Endothelial cell of umbilical vein (primary cell): ENCODE measurements at regions not wholly inside any gene's neighbourhood (a gene's known extent, or its start where the extent isn't known, plus 50 kb on each side); places are given as distances from the start of the nearest gene placed in this dataset.

Source experiments
- BruUV-seq: library from RNA; stranded (reverse); fragments of 400-500 nt; replicated peaks from 2 replicates; lab custom pipeline; 2021; lab: Mats Ljungman, UMichigan
- CTCF ChIA-PET: fragments of 300-600, 350-600 bp; sonication (Branson Sonifier 250); formaldehyde crosslinking; loops from one replicate; lab custom pipeline; 2021; ENCODE audit warnings: antibody characterized with exemption, inconsistent platforms; lab: Charles Lee
- POLR2A ChIA-PET: fragments of 300-600, 350-600 bp; sonication (Branson Sonifier 250); formaldehyde crosslinking; loops from one replicate; lab custom pipeline; 2021; ENCODE audit warnings: antibody characterized with exemption, inconsistent platforms; lab: Charles Lee
- DNase-seq: peaks from one replicate; pipeline ENCODE4 v3.0.0-alpha.2; 2011; ENCODE audit warnings: low read depth, low spot score
- FAIRE-seq: peaks from 2 replicates; lab custom pipeline; 2011; peaks lifted over from hg19 to GRCh38; lab: Jason Lieb, UNC
- H2AFZ ChIP-seq: 2 replicates; pipeline ENCODE4 v1.6.0; 2012; ENCODE audit warnings: low read depth, low read length, control low read depth, inconsistent platforms
- H3K27ac ChIP-seq: 2 replicates; pipeline ENCODE4 v1.5.1; 2011; ENCODE audit warnings: low read depth, mild to moderate bottlenecking, control low read depth, low read length, moderate library complexity; ENCODE audit not compliant: insufficient read depth
- H3K27me3 ChIP-seq, 2 experiments: 2 replicates each; pipeline versions ENCODE4 v1.6.0 to v1.6.1; 2011; ENCODE audit warnings: low read length in 2 of 2, mixed read lengths in 1 of 2; ENCODE audit not compliant: control insufficient read depth in 2 of 2, insufficient read depth in 2 of 2
- H3K36me3 ChIP-seq, 2 experiments: 2 replicates in 1 of 2; 3 replicates in 1 of 2; pipeline ENCODE4 v1.5.1; 2011; ENCODE audit warnings: low read length in 2 of 2, mild to moderate bottlenecking in 1 of 2, moderate library complexity in 1 of 2; ENCODE audit not compliant: control insufficient read depth in 2 of 2, insufficient read depth in 2 of 2; ENCODE audit errors: extremely low read depth in 1 of 2
- H3K4me1 ChIP-seq: 3 replicates; pipeline ENCODE4 v1.5.1; 2011; ENCODE audit warnings: mild to moderate bottlenecking, low read length; ENCODE audit not compliant: control insufficient read depth, insufficient read depth; ENCODE audit errors: extremely low read depth
- H3K4me2 ChIP-seq: 2 replicates; pipeline ENCODE4 v1.6.1; 2011; ENCODE audit warnings: low read length, control low read depth, mixed read lengths; ENCODE audit not compliant: insufficient read depth
- H3K4me3 ChIP-seq, 3 experiments: fragments of 200-600 bp in 1 of 3; sonication (generic), shearing (Covaris generic) in 1 of 3; replicated peaks in 1 of 3; 2 replicates each; pipeline ENCODE4 v1.5.1; 2011 to 2016; ENCODE audit warnings: control low read depth in 3 of 3, low read length in 3 of 3, mild to moderate bottlenecking in 2 of 3, inconsistent platforms in 1 of 3, low read depth in 1 of 3, moderate library complexity in 1 of 3; ENCODE audit not compliant: insufficient read depth in 1 of 3
- H3K79me2 ChIP-seq: 2 replicates; pipeline ENCODE4 v1.6.0; 2012; ENCODE audit warnings: low read length, inconsistent platforms; ENCODE audit not compliant: control insufficient read depth, insufficient read depth
- H3K9ac ChIP-seq: replicated peaks from 2 replicates; pipeline ENCODE3; 2011; ENCODE audit warnings: low read length, control low read depth; ENCODE audit not compliant: insufficient read depth; ENCODE audit errors: extremely low read depth
- H3K9me1 ChIP-seq: replicated peaks from 3 replicates; pipeline ENCODE4 v1.6.0; 2011; ENCODE audit warnings: mild to moderate bottlenecking, low read length; ENCODE audit not compliant: control insufficient read depth, insufficient read depth; ENCODE audit errors: extremely low read depth
- H3K9me3 ChIP-seq: replicated peaks from 2 replicates; pipeline ENCODE4 v1.5.1; 2012; ENCODE audit warnings: low read length, inconsistent platforms; ENCODE audit not compliant: control insufficient read depth, insufficient read depth
- H4K20me1 ChIP-seq: replicated peaks from 2 replicates; pipeline ENCODE3; 2011; ENCODE audit warnings: mild to moderate bottlenecking, low read length; ENCODE audit not compliant: control insufficient read depth, insufficient read depth; ENCODE audit errors: extremely low read depth
- CTCF ChIP-seq, 2 donors: IDR thresholded peaks; 1 replicate in 1 of 2; 2 replicates in 1 of 2; pipeline ENCODE4 v1.5.1; 2011; ENCODE audit warnings: low read length in 2 of 2, mild to moderate bottlenecking in 2 of 2, moderate library complexity in 2 of 2, control low read depth in 1 of 2, inconsistent platforms in 1 of 2, low read depth in 1 of 2; ENCODE audit not compliant: insufficient read depth in 1 of 2; ENCODE audit errors: extremely low read depth in 1 of 2
- EZH2 ChIP-seq: IDR thresholded peaks from 2 replicates; pipeline ENCODE4 v1.6.1; 2012; ENCODE audit warnings: borderline replicate concordance, low read depth, mild to moderate bottlenecking, moderate library complexity, low read length, inconsistent platforms; ENCODE audit not compliant: severe bottlenecking
- FOS ChIP-seq: IDR thresholded peaks from 2 replicates; pipeline ENCODE4 v1.6.1; 2011; ENCODE audit warnings: mild to moderate bottlenecking, low read length, moderate library complexity, borderline replicate concordance; ENCODE audit not compliant: insufficient read depth
- GATA2 ChIP-seq: IDR thresholded peaks from 2 replicates; pipeline ENCODE4 v1.7.0; 2011; ENCODE audit warnings: low read depth, mild to moderate bottlenecking, moderate library complexity, mixed read lengths, low read length; ENCODE audit not compliant: insufficient read length, insufficient read depth
- JUN ChIP-seq: IDR thresholded peaks from 2 replicates; pipeline ENCODE4 v1.6.1; 2011; ENCODE audit warnings: borderline replicate concordance, low read depth; ENCODE audit not compliant: insufficient read length, insufficient read depth
- MYC ChIP-seq: IDR thresholded peaks from one replicate; pipeline ENCODE4 v1.6.1; 2011; ENCODE audit warnings: mild to moderate bottlenecking, low read depth, low read length
- POLR2A ChIP-seq: IDR thresholded peaks from 2 replicates; pipeline ENCODE4 v1.6.1; 2012; ENCODE audit warnings: low read depth, mild to moderate bottlenecking, control low read depth, low read length
- POLR2AphosphoS5 ChIP-seq: IDR thresholded peaks from 2 replicates; pipeline ENCODE4 v1.6.1; 2012; ENCODE audit warnings: low read depth, mild to moderate bottlenecking, control low read depth, low read length, moderate library complexity; ENCODE audit not compliant: insufficient read depth
- dilution Hi-C: fragments of 300-500 bp; cut with MboI; formaldehyde crosslinking; loops from one replicate; pipeline ENCODE4 v1.15.0; 2019; ENCODE audit warnings: low sequenced_read_pairs; ENCODE audit not compliant: extremely low pct_ligation_motif_present
- intact Hi-C: fragments of 100-400 bp; cut with micrococcal nuclease; formaldehyde crosslinking; loops from one replicate; pipeline ENCODE4 v1.10.0; 2022
- TF ChIP-seq, protein P1 (sequence below): IDR thresholded peaks from 2 replicates; pipeline ENCODE4 v1.6.1; 2011; ENCODE audit not compliant: insufficient read depth, insufficient read length

GRCh38 chr20:11483697-11484096 is 434.0 kb upstream of the BTBD3 start:
- H3K27me3 ChIP-seq = no peaks in the 10 kb centered on the region
- dilution Hi-C loops = no loop called here

More at GRCh38 chr20:11483697-11484096, 434.0 kb upstream of the BTBD3 start:
- no peaks in the 10 kb centered on the region for H4K20me1 ChIP-seq
- intact Hi-C loops = no loop called here
- BruUV-seq = no TSS peak
- TF ChIP-seq POLR2AphosphoS5 (no peak), CTCF (IDR thresholded peaks at IDR 0.05; ENCODE audit: extremely low read depth in 1 of 2, insufficient read depth in 1 of 2, low read depth in 1 of 2, low read length in 2 of 2) (no peak), POLR2A (no peak), FOS (no peak), EZH2 (no peak), JUN (no peak), GATA2 (no peak), MYC (no peak)
- TF ChIP-seq, protein P1, sequence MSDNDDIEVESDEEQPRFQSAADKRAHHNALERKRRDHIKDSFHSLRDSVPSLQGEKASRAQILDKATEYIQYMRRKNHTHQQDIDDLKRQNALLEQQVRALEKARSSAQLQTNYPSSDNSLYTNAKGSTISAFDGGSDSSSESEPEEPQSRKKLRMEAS = no peak
- H3K9me1 ChIP-seq = no peaks in the 10 kb centered on the region
- H3K36me3 ChIP-seq = no peaks in the 10 kb centered on the region
- H3K4me1 ChIP-seq = no peaks in the 10 kb centered on the region
- H3K4me3 ChIP-seq = no peak overlapping the region
- H3K9me3 ChIP-seq = no peaks in the 10 kb centered on the region
- H3K27ac ChIP-seq = no peak overlapping the region
- H3K9ac ChIP-seq = no peak overlapping the region
- H2AFZ ChIP-seq = no peak overlapping the region
- H3K79me2 ChIP-seq = no peaks in the 10 kb centered on the region
- FAIRE-seq (no peak), DNase-seq (no peak)
- ChIA-PET POLR2A (no interaction called here), CTCF (interaction anchor here (0.6 kb wide), 1 partner anchor 106 kb away, joined by 3 read pairs; no protein-coding TSS in a partner anchor)
- H3K4me2 ChIP-seq = no peak overlapping the region
